GM12875 (cell line): ENCODE measurements at regions not wholly inside any gene's neighbourhood (a gene's known extent, or its start where the extent isn't known, plus 50 kb on each side); places are given as distances from the start of the nearest gene placed in this dataset.

Source experiments
- H3K4me3 ChIP-seq: one replicate; pipeline ENCODE4 v1.5.1; 2011; ENCODE audit warnings: low read depth, low read length, control low read depth
- CTCF ChIP-seq: IDR thresholded peaks from 2 replicates; pipeline ENCODE4 v1.5.1; 2011; ENCODE audit warnings: low read depth, mild to moderate bottlenecking, control low read depth, inconsistent platforms, low read length, moderate library complexity, borderline replicate concordance; ENCODE audit not compliant: insufficient read depth

GRCh38 chr20:40861427-40862008, 167.1 kb upstream of the TOP1 start:
- TF ChIP-seq CTCF = no peak
- no peak overlapping the region for H3K4me3 ChIP-seq

GRCh38 chr20:40863355-40863919, 165.2 kb upstream of the TOP1 start:
- no peak overlapping the region for H3K4me3 ChIP-seq
- no peak for TF ChIP-seq CTCF

GRCh38 chr20:40864470-40864869, 164.2 kb upstream of the TOP1 start:
- TF ChIP-seq CTCF = no peak
- H3K4me3 ChIP-seq = no peak overlapping the region

GRCh38 chr20:40865095-40865494, 163.5 kb upstream of the TOP1 start:
- no peak for TF ChIP-seq CTCF
- H3K4me3 ChIP-seq = no peak overlapping the region

GRCh38 chr20:40866056-40866455, 162.6 kb upstream of the TOP1 start:
- H3K4me3 ChIP-seq = no peak overlapping the region
- no peak for TF ChIP-seq CTCF

- H3K4me3 ChIP-seq = no peak overlapping the region
- no peak for TF ChIP-seq CTCF
These were observed 159.9 kb upstream of the TOP1 start for GRCh38 chr20:40868551-40869217.
